Smooth muscle cell (in vitro differentiated cells): ENCODE measurements at regions not wholly inside any gene's neighbourhood (a gene's known extent, or its start where the extent isn't known, plus 50 kb on each side); places are given as distances from the start of the nearest gene placed in this dataset.
A peak's percentile ranks its signal among the peaks of the same experiment; 100 is the strongest.
"Not testable (repeated sequence)": the region's sequence is repeated elsewhere in the genome, so short reads cannot be mapped to it uniquely, and the experiment has no call there.

Experiments
- DNase-seq: peaks from one replicate; lab custom pipeline; 2025; ENCODE audit not compliant: unreplicated experiment; lab: John Stamatoyannopoulos, UW
- H2AFZ ChIP-seq: fragments of 200-600 bp; sonication (generic); 2 replicates; pipeline ENCODE4 v1.6.0; 2016; ENCODE audit warnings: antibody characterized with exemption, low read depth, mild to moderate bottlenecking
- H3F3A ChIP-seq: fragments of 200-600 bp; sonication (generic); 2 replicates; pipeline ENCODE4 v1.6.0; 2017; ENCODE audit warnings: antibody characterized with exemption, low read depth
- H3K27ac ChIP-seq: fragments of 200-600 bp; sonication (generic); 2 replicates; pipeline ENCODE4 v1.5.1; 2016; ENCODE audit warnings: low read depth, mild to moderate bottlenecking
- H3K27me3 ChIP-seq: fragments of 200-600 bp; sonication (generic); 2 replicates; pipeline ENCODE4 v1.6.1; 2016; ENCODE audit warnings: low read depth, mild to moderate bottlenecking
- H3K36me3 ChIP-seq: fragments of 200-600 bp; sonication (generic); 2 replicates; pipeline ENCODE4 v1.5.1; 2016; ENCODE audit warnings: low read depth
- H3K4me1 ChIP-seq: fragments of 200-600 bp; sonication (generic); 2 replicates; pipeline ENCODE4 v1.5.1; 2016; ENCODE audit warnings: low read depth
- H3K4me2 ChIP-seq: fragments of 200-600 bp; sonication (generic); 2 replicates; pipeline ENCODE4 v1.6.0; 2016; ENCODE audit warnings: mild to moderate bottlenecking
- H3K4me3 ChIP-seq: fragments of 200-600 bp; sonication (generic); 2 replicates; pipeline ENCODE4 v1.5.1; 2016; ENCODE audit warnings: mild to moderate bottlenecking
- H3K79me2 ChIP-seq: fragments of 200-600 bp; sonication (generic); 2 replicates; pipeline ENCODE4 v1.6.0; 2016; ENCODE audit warnings: low read depth, mild to moderate bottlenecking
- H3K9ac ChIP-seq: fragments of 200-600 bp; sonication (generic); 2 replicates; pipeline ENCODE4 v1.6.0; 2016; ENCODE audit warnings: low read depth
- H3K9me3 ChIP-seq: fragments of 200-600 bp; sonication (generic); replicated peaks from 2 replicates; pipeline ENCODE4 v1.5.1; 2016; ENCODE audit warnings: low read depth
- H4K20me1 ChIP-seq: fragments of 200-600 bp; sonication (generic); 2 replicates; pipeline ENCODE4 v1.6.0; 2016; ENCODE audit warnings: low read depth
- CTCF ChIP-seq: fragments of 200-600 bp; sonication (generic); IDR thresholded peaks from 2 replicates; pipeline ENCODE4 v1.5.1; 2017; ENCODE audit warnings: borderline replicate concordance, mild to moderate bottlenecking, antibody characterized with exemption; ENCODE audit not compliant: insufficient read depth, poor library complexity, severe bottlenecking
- WGBS: methylation state at CpG from one replicate; pipeline ENCODE4 v1.1.7; 2016; ENCODE audit warnings: low lambda C conversion rate; 5-methylcytosine and 5-hydroxymethylcytosine counted together

GRCh38 chr1:228666686-228667623 lies 68.3 kb upstream of the RHOU start:
- Histone ChIP-seq H3K4me1 (no peaks in the 10 kb centered on the region), H4K20me1 (no peaks in the 10 kb centered on the region), H3K27ac (no peak overlapping the region), H3K4me3 (no peak overlapping the region), H3K27me3 (no peaks in the 10 kb centered on the region), H3K79me2 (no peaks in the 10 kb centered on the region), H2AFZ (no peak overlapping the region), H3K9ac (no peak overlapping the region), H3F3A (no peaks in the 10 kb centered on the region), H3K36me3 (no peaks in the 10 kb centered on the region), H3K4me2 (no peak overlapping the region), H3K9me3 (no peaks in the 10 kb centered on the region)
- TF ChIP-seq CTCF, result no peak
- no peak for DNase-seq
- 80% methylated on average over 6 of the region's 6 CpGs for WGBS

- Histone ChIP-seq H2AFZ (no peak overlapping the region), H3K9me3 (no peaks in the 10 kb centered on the region), H3K4me2 (no peak overlapping the region), H4K20me1 (no peaks in the 10 kb centered on the region), H3K4me3 (no peak overlapping the region), H3K36me3 (no peaks in the 10 kb centered on the region), H3K79me2 (no peaks in the 10 kb centered on the region), H3K9ac (no peak overlapping the region), H3F3A (no peaks in the 10 kb centered on the region), H3K27ac (no peak overlapping the region), H3K4me1 (no peaks in the 10 kb centered on the region), H3K27me3 (no peaks in the 10 kb centered on the region)
- TF ChIP-seq CTCF, result no peak
- 98% methylated on average over 5 of the region's 5 CpGs for WGBS
- no peak for DNase-seq
Measured at GRCh38 chr1:228668553-228669241, 66.6 kb upstream of the RHOU start.

- no peaks in the 10 kb centered on the region for H3K36me3 ChIP-seq
- H3K27ac ChIP-seq, result no peak overlapping the region
- WGBS, result 64% methylated on average over 1 of the region's 1 CpG
- TF ChIP-seq CTCF, result no peak
- no peak overlapping the region for H3K4me2 ChIP-seq
- H3K4me3 ChIP-seq, result no peak overlapping the region
- H3K27me3 ChIP-seq, result no peaks in the 10 kb centered on the region
- DNase-seq, result no peak
- H2AFZ ChIP-seq, result no peak overlapping the region
- H3K4me1 ChIP-seq, result no peaks in the 10 kb centered on the region
- H4K20me1 ChIP-seq, result no peaks in the 10 kb centered on the region
- no peak overlapping the region for H3K9ac ChIP-seq
- no peaks in the 10 kb centered on the region for H3K9me3 ChIP-seq
- no peaks in the 10 kb centered on the region for H3F3A ChIP-seq
- no peaks in the 10 kb centered on the region for H3K79me2 ChIP-seq
Measured at GRCh38 chr1:228669242-228669585, 66.1 kb upstream of the RHOU start.

- 41% methylated on average over 9 of the region's 9 CpGs for WGBS
- H3K4me3 ChIP-seq, H2AFZ ChIP-seq, H3K27ac ChIP-seq, H3K9ac ChIP-seq, H3K36me3 ChIP-seq, H3K27me3 ChIP-seq, DNase-seq, H4K20me1 ChIP-seq, H3K4me1 ChIP-seq, H3K9me3 ChIP-seq, H3K79me2 ChIP-seq: not testable (repeated sequence)
- Histone ChIP-seq H3K4me2 (peak overlapping the region; percentile 17), H3F3A (peaks cover 15% of the 10 kb centered on the region)
Measured at GRCh38 chr1:228681076-228681565, 54.2 kb upstream of the RHOU start.
